HG03139 (cell line): ENCODE measurements at regions not wholly inside any gene's neighbourhood (a gene's known extent, or its start where the extent isn't known, plus 50 kb on each side); places are given as distances from the start of the nearest gene placed in this dataset.

Experiments
- ATAC-seq: cut with Tn5 transposase; IDR thresholded peaks from one replicate; pipeline ENCODE4 v1.9.1; 2021; ENCODE audit not compliant: unreplicated experiment

DNA sequence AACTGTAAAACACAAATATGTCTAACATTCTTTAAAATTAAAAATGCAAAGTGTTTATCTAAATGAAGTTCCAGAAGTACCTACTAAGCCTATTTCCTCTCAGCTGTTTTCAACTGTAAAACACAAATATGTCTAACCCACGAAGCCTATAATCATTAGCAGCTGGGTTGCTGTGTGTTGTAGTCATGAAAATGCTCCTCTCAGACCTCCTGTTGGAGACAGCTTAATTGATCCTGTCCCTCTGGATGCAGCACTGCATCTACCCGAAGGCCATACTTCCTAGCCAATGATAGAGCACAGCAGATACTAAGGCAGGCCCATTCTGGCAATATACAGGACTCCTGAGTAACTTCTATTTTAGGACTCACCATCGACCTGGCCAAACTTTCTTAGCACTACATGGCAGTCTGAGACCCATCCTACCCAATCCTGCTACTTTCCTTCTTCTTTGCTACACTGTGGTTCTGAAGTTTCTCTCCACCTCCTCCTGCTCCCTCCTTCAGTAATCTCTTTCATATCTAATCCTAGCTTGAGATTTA, 92.5 kb upstream of the RBBP8 start:
- ATAC-seq = no peak

DNA sequence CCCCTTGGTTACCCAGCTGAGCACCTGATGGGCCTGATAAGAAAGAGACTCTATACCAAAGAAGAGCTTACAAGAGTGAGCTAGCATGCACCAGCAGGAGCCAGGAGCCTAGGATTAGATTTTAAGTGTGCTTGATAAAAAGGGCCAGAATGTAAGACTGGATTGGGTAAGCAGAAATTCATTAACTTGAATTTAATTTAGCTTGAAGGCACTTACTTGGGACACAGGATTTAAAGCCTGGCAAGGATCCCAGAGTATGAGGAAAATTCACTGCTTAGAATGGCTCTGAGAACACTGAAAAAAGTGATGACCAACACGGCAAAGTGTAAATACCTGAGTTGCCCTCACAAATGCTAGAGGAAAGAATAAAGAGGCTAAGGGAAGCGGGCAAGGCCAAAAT, 91.3 kb upstream of the RBBP8 start:
- ATAC-seq = no peak

DNA sequence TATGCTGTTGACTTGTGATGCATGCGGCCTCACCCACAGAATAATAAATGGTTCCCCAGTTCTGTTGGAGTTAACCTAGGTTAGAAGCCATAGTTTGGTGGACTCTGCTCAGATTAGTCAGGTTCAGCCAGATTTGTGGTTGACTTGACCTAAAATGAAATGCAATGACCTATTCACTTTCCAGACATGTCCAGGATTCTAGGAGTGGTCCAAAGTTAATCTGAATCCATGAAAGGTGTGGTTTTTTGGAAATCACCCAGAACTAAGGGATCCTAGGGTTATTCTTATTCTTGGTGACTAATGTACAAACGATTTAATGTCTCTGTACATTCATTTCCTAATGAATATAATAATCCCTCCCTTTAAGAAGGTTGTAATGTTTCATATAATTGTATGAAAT, 88.9 kb upstream of the RBBP8 start:
- no peak for ATAC-seq

DNA sequence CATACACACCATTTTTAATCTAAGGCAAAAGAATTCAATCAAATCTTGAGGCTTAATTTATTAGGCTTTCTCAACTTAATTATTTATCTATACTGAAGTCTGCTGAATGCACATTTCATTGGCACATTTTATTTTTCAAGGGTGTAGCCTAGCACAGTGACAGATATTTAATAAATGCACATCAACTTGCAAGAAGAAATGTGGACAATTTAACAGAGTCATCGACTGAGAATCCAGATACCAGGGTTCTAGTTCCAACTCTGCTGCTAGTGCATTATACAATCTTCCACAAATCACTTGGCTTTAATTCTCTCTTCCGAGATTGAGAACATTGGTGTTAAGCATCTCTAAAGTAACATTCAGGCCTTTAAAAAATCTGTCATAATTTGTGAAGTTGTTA, 88.5 kb upstream of the RBBP8 start:
- ATAC-seq = no peak

DNA sequence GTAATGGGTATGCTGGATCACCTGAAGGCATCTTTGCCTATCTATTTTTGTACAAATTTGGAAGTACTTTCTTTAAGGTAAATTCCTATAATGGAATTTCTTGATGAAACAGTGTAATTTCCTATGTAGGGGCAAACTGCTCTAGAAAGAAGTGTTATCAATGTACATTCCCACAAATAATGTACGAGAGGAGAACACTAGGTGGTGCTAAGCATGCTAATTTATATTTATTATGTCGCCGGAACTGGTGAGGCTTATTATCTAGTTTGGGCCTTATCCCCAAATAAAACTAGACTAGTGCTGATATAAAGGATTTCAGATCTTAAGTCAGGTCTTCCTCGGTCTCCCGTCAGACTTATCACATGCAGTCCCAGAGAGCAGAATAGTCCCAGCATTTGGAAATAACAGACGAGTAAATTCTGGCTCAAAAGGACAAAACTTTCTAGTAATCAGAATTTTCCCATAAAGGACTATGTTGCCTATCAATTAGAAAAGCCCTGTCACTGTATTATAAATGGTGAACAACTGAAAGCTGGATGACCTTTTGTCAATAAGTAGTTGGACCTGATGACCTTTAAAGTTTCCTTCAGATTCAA, 86.9 kb upstream of the RBBP8 start:
- no peak for ATAC-seq

DNA sequence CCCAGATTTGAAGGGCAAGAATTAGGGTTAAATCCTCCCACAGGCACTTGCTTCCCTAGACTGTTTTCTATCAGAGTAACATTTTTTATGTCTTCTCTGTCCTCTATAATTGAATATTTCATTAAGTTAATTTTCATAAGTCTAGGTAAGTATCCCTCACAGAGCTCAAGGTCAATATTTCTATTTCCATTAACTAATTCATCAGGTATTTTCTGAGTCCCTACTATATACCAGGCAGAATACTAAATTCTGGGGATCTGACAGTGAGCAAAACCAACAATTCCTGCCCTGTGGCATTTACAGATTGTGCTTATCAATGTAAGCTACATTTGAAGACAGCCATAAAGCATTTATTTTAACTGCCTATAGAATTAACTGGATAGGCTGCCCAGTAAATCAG, 86.4 kb upstream of the RBBP8 start:
- no peak for ATAC-seq

DNA sequence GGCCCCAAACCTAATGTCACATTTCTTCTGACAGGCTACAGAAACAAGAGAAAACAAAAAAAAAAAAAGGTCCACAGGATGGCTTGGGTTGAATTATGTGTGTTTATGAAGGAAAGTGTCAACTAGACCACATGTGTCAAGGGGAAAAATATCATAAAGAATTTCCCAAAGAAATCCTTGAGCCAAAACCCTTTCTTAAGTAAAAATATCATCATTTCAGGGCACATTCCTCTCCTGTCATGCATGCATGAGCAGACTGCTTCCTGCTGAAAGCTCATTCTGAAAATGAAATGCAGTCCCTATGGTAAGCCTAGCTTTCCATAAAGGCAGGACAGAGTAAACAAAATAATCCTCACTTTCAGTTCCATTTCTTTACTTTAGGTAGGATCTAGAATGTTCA, 85.7 kb upstream of the RBBP8 start:
- no peak for ATAC-seq

DNA sequence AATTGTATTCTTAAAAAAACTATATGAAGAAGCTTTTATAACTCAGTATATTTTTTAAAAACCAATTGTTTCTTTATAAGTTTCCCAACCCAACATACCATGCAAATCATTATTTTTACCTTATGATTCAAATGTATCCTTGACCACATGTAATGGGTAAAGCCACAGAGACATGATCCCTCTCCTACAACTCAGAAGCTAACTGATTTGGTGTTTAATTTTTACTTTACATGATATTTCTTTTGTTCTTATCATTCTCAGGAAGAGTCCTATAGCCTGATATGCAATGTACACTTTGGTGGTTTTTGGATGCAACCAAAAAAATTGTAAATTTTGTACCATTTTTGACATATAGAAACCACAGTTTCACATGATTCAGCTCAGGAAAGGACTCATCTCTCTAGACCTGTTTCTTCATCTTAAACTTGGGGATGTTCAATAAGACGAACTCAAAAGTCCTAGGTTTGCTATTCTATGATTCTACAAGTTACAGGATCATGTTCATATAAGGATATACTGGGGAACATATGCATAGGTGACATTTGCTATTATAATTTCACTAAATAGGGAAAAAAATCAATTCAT, 85.2 kb upstream of the RBBP8 start:
- ATAC-seq = no peak

DNA sequence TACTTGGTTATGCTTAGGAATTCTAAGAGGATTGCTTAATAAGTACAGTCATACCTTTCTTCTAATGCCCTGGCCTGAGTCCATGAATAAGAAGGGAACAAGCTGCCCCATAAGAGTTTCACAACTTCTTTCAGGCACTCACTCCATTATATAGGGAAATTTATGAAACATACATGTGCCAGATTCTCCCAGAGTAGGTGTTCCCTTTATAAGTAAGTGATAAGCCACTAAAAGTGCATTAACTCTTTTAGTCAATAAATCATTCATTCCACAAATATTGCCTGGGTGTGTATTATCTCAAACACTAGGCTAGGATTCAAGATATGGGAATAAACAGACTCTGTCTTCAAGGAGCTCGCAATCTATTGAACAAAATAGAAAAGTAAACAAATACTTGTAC, 84.5 kb upstream of the RBBP8 start:
- ATAC-seq = no peak

DNA sequence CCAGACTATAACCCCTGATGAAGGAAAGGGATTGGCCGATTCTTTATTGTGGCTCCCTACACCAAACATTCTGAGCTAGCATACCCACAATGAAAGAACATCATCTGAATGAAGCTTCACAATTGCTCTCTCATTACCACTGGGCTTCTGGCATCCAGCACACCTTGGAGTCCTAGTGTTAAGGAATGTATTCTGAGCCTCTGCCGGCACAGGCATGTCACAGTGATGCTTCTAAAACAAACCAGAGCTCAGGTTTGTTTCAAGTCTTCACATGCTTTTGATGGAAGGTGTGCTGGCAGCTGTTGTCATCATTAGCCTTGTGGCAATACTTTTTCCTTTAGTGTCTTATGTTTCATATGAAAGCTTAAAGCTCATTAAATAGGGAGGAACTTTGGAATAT, 76.3 kb upstream of the RBBP8 start:
- no peak for ATAC-seq

DNA sequence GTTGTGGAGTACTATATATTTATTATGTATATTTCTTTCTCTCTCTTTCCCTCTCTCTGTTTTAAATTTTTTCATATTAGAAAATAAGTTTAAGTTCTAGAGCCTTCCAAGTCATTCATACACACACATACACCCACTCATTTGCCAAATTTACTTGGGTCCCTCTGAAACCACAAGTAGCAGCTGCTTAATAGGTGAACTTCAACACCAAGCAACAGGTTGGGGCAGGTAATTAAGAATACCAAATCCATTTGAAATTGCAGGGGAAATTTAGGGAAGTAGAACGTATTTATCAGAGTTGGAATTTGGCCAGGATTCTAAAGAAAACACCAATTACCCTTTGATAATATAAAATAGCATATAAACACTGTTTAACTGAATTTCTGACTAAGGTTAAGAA, 75.0 kb upstream of the RBBP8 start:
- no peak for ATAC-seq

DNA sequence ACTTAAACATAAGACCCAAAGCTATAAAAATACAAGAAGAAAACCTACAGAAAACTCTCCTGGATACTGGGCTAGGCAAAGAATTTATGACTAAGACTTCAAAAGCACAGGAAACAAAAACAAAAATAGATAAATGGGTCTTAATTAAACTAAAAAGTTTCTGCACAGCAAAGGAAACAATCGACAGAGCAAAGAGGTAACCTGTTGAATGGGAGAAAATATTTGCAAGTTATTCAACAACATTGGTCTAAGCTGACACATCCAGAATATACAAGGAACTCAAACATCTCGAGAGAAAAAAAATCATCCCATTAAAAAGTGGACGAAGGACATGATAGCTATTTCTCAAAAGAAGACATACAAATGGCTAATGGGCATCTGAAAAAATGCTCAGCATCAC, 72.3 kb upstream of the RBBP8 start:
- no peak for ATAC-seq

DNA sequence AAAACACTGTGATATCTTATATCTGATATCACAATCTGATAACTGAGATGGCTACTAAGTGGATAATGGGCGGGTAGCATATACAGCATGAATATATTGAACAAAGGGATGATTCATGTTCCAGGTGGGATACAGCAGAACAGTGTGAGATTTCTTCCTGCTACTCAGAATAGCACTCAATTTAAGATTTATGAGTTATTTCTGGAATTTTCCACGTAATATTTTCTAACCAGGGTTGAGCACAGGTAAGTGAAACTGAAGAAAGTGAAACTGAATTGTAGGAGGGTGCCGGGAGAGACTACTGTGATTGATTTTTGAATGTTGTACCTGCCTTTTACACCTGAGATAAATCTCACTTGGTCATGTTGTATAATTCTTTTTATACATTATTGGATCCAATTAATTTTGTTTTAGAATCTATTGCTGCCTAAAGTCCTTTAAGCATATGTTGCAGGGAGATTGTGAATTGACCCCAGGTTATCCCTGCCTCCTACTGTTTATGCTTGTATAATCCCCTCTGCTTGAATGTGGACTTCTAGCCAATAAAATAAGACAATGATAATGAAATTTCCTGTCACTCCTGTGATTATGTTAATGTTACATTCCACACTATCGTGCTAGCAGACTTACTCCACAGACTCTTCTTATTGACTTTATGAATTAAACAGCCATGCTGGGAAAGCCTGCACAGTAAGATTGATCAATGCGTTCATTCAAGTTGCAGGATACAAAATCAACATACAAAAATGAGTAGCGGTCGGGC, 67.6 kb upstream of the RBBP8 start:
- ATAC-seq = no peak

DNA sequence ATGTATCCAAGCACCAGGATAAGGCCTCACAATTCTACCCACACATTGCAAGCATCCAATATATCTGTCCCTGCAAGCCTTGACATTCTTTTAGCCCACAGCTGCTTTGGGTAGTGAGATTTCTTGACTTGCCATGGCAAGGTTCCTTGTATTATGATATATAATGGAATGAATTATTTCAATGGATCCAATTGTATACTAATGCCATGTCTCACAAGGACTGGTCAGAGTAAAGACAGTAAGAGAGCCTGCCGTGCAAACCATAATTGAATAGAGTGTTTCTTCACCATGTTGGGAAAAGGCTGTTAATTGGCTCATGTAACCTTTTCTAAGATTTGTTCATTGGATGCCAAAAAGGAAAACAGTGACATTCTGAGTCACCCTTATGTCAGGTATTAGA, 64.3 kb upstream of the RBBP8 start:
- no peak for ATAC-seq

DNA sequence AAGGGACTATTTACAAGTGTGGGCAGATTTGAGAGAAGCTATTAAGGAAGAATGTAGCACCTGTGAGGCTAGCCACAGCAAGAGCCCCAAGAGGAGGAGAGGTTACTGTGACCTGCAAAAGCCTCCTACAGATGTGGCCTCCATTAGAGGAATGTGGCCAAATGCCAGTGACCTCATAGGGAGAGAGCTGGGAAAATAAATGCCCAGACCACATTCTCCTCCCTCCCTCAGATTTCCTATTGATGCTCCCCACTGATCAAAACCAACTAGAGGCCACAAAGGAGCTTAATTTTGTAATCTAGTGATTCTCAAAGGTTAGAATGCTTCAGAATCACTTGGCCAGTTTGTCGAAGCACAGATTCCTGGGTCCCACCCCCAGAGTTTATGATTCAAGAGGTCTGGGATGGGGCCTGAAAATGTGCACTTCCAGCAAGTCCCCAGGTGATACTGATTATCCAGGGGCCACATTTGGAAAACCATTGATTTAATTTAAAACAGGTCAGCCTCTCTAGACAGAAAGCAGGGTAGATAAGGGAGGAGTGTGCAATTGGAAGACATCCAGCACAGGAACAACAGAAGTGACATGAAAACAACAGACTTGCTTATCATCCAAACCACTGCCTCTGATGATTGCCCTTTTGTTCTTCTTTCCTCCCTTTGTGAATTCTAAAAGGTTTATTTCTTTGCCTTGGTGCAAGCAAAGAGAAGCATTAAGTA, 61.2 kb upstream of the RBBP8 start:
- no peak for ATAC-seq

DNA sequence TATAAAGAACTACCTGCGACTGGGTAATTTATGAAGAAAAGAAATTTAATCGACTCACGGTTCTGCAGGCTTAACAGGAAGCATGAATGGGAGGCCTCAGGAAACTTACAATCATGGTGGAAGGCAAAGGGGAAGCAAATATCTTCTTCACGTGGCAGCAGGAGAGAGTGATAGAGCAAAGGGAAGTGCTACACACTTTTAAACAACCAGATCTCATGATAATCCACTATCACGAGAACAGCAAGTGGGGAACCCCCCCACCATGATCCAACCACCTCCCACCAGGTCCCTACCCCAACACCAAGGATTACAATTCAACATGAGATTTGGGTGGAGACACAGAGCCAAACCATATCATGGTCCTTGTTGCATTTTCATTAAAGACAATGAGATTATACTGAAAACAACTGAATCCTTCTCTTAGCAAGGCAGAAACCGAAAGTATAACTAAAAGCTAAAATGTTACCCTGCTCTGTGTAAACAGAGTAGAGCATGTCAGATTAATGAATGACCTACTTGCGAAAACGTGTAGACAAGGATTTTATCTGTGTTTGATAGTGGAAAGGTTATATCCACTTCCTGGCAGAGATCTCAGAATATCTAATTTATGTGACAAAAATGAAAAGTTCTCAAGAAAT, 60.1 kb upstream of the RBBP8 start:
- ATAC-seq = no peak

DNA sequence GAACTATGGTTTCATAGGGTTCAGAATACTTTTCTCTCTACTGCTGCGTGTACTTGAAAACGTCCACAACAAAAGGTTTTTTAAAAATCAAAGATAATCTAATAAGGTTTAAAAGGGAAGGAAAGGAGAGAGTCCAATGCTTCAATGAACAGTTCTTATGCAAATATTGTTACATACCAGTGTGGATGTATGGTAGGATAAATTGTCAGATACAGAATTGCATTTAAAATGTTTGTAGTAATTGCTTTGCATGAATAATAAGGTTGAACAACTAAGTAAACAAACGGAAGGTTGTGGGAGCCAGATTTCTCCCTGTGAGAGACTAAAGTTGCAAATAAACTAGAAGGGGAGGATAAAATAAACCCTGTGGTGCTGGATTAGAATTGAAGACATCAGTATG, 53.8 kb upstream of the RBBP8 start:
- ATAC-seq = no peak

DNA sequence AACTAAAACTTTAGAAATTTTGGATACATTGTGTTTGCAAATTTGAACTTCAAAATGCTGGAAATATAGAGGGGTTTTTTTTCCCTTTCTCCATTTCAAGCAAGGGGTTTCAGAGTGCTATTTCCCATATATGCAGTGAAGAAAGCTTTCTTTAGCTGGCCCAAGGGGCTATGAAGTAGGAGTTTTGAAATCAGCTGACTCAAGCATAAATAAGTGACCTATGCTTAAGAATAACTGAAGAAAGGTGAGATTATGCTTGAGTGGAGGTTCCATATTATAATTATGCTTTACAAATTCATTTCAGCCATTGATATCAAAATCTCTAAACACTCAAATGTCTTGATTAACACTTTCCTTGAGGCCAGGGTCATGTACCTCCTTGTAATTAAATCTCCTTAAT, 51.0 kb upstream of the RBBP8 start:
- no peak for ATAC-seq

DNA sequence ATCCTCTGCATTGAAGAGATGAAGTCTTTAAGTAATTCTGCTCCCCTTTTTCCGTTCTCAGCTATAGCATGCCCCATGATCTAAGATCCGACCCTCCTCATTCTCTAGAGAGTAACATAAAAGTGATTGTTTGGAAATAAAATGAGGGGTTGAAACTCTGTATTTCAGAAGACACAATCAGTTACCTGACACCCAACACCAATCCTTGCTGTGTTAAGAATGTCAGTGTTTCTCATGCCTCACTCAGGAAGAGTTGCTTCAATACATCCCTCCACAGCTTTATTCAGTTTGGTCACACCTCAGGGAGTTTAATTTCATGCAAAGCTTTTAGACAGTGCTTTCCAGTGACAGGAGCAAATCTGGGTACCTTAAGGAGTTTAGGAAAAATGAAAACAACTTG, 49.9 kb upstream of the RBBP8 start:
- no peak for ATAC-seq
